NB4 (cell line): ENCODE measurements at regions not wholly inside any gene's neighbourhood (a gene's known extent, or its start where the extent isn't known, plus 50 kb on each side); places are given as distances from the start of the nearest gene placed in this dataset.

ENCODE experiments used
- POLR2A ChIP-seq: IDR thresholded peaks from 2 replicates; pipeline ENCODE4 v1.6.1; 2011; ENCODE audit warnings: mild to moderate bottlenecking; ENCODE audit not compliant: insufficient read length; ENCODE audit errors: extremely low read depth
- TF ChIP-seq, protein P1 (sequence below): IDR thresholded peaks from one replicate; pipeline ENCODE4 v1.5.1; 2012; ENCODE audit warnings: low read depth, low read length
- TF ChIP-seq, protein P2 (sequence below): IDR thresholded peaks from 2 replicates; pipeline ENCODE4 v1.6.1; 2011; ENCODE audit warnings: low read depth, low read length

DNA sequence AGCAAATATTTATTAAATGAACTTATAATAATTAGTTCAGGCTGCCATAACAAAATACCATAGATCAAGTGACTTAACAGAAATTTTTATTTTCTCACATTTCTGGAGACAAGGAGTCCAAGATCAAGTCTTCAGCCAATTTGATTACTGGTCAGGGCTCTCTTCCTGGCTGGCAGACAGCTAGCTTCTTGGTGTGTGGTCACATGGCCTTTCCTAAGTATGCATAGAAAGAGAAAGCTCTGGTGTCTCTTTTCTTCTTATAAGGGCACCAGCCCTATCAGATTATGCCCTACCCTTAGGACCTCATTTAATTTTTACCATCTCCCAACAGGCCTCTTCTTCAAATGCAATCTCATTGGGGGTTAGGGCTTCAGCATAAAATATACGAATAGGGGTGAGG is 438.5 kb upstream of the INTU start:
- TF ChIP-seq, protein P1, sequence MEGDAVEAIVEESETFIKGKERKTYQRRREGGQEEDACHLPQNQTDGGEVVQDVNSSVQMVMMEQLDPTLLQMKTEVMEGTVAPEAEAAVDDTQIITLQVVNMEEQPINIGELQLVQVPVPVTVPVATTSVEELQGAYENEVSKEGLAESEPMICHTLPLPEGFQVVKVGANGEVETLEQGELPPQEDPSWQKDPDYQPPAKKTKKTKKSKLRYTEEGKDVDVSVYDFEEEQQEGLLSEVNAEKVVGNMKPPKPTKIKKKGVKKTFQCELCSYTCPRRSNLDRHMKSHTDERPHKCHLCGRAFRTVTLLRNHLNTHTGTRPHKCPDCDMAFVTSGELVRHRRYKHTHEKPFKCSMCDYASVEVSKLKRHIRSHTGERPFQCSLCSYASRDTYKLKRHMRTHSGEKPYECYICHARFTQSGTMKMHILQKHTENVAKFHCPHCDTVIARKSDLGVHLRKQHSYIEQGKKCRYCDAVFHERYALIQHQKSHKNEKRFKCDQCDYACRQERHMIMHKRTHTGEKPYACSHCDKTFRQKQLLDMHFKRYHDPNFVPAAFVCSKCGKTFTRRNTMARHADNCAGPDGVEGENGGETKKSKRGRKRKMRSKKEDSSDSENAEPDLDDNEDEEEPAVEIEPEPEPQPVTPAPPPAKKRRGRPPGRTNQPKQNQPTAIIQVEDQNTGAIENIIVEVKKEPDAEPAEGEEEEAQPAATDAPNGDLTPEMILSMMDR = no peak
- no peak for TF ChIP-seq POLR2A
- TF ChIP-seq, protein P2, sequence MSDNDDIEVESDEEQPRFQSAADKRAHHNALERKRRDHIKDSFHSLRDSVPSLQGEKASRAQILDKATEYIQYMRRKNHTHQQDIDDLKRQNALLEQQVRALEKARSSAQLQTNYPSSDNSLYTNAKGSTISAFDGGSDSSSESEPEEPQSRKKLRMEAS = no peak
